ENCODE measurements at regions not wholly inside any gene's neighbourhood (a gene's known extent, or its start where the extent isn't known, plus 50 kb on each side); places are given as distances from the start of the nearest gene placed in this dataset.

DNA sequence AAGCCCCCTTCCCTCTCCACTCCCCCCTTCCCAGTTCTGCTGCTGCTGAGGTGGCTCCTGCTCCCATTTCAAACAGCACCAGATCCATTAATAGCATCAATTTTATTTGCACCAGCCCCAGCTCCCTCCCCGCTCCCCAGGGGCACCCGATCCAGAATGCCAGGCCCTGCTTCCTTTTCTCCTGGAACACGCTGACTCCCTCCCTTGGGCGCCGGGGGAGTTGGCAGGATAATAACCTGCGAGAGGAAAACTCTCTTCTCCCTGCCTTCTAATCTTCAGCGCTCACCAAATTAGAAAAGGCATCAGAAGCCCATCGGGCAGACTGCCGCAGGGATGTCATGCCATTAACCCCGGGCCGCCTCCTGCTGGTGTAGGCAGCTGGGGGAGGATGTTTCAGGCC is 77.8 kb downstream of the NCR2 start:
- TF ChIP-seq, protein P1, sequence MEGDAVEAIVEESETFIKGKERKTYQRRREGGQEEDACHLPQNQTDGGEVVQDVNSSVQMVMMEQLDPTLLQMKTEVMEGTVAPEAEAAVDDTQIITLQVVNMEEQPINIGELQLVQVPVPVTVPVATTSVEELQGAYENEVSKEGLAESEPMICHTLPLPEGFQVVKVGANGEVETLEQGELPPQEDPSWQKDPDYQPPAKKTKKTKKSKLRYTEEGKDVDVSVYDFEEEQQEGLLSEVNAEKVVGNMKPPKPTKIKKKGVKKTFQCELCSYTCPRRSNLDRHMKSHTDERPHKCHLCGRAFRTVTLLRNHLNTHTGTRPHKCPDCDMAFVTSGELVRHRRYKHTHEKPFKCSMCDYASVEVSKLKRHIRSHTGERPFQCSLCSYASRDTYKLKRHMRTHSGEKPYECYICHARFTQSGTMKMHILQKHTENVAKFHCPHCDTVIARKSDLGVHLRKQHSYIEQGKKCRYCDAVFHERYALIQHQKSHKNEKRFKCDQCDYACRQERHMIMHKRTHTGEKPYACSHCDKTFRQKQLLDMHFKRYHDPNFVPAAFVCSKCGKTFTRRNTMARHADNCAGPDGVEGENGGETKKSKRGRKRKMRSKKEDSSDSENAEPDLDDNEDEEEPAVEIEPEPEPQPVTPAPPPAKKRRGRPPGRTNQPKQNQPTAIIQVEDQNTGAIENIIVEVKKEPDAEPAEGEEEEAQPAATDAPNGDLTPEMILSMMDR (IDR thresholded peaks at IDR 0.05) = no peak
- TF ChIP-seq POLR2A (IDR thresholded peaks at IDR 0.05) = no peak
